Adrenal gland (tissue), 5 donors: ENCODE measurements at regions not wholly inside any gene's neighbourhood (a gene's known extent, or its start where the extent isn't known, plus 50 kb on each side); places are given as distances from the start of the nearest gene placed in this dataset.

ENCODE experiments used
- CTCF ChIP-seq, 6 experiments: fragments of 450-650 bp in 4 of 6; fragments of 200-600 bp in 2 of 6; sonication (generic) in 1 of 6; IDR thresholded peaks; 1 replicate in 5 of 6; 2 replicates in 1 of 6; pipeline versions ENCODE4 v1.5.1 to v1.8.0; 2016 to 2021; ENCODE audit warnings: antibody characterized with exemption in 6 of 6, mild to moderate bottlenecking in 2 of 6, moderate library complexity in 1 of 6
- POLR2A ChIP-seq, 2 donors: fragments of 450-650 bp; IDR thresholded peaks; one replicate each; pipeline ENCODE4 v1.6.1; 2017; ENCODE audit warnings: antibody characterized with exemption in 2 of 2, mild to moderate bottlenecking in 2 of 2, moderate library complexity in 1 of 2
- donor health status: DM: no; HTN: no; CAD: no.

GRCh38 chr4:63493265-63493664 lies 916.0 kb downstream of the TECRL start:
- TF ChIP-seq CTCF (IDR thresholded peaks at IDR 0.05) (no peak), POLR2A (IDR thresholded peaks at IDR 0.05) (no peak)
